Fibroblast of peridontal ligament (primary cell): ENCODE measurements at regions not wholly inside any gene's neighbourhood (a gene's known extent, or its start where the extent isn't known, plus 50 kb on each side); places are given as distances from the start of the nearest gene placed in this dataset.
"Not testable (repeated sequence)": the region's sequence is repeated elsewhere in the genome, so short reads cannot be mapped to it uniquely, and the experiment has no call there.

Experiments used
- DNase-seq: peaks from one replicate; pipeline ENCODE4 v3.0.0-alpha.2; 2010; ENCODE audit errors: extremely low read depth

DNA sequence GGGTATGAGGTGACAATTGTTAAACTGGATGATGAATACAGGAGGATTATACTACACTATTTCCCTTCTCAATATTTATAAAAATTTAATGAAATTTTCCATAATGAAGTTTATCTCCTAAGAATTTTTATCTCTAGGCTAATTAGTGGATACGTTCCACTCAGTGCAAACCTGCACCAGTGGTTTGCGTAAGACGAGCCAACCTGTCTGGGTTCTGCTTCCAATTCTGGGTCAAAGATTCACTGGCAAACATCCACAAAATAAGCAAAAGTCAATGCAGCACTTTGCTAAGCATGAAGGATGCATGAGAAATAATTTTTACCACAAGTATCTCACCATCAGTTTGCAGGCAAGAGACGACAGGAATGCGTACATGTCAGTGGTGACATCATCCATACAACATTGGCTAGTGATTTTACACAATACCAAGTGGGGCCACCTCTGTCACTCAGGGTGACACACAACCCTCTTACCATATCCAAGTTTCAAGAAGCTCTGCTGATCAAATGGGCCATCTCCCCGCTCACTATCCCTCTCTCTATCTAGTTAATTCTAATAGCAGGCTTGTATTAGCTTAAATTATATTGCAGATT, 51.7 kb downstream of the FAM50B start:
- no peak for DNase-seq

GRCh38 chr6:3902871-3903648, 53.9 kb downstream of the FAM50B start:
- no peak for DNase-seq

- no peak for DNase-seq
Measured at GRCh38 chr6:3904518-3904917, 55.3 kb downstream of the FAM50B start.

GRCh38 chr6:3905945-3906845, 57.0 kb downstream of the FAM50B start:
- no peak for DNase-seq

- DNase-seq = no peak
Measured at GRCh38 chr6:3906846-3907151, 57.6 kb downstream of the FAM50B start.

GRCh38 chr6:3908223-3908622, 59.0 kb downstream of the FAM50B start:
- DNase-seq = no peak

- no peak for DNase-seq
Measured at GRCh38 chr6:3908961-3909360, 59.8 kb downstream of the FAM50B start.

DNA sequence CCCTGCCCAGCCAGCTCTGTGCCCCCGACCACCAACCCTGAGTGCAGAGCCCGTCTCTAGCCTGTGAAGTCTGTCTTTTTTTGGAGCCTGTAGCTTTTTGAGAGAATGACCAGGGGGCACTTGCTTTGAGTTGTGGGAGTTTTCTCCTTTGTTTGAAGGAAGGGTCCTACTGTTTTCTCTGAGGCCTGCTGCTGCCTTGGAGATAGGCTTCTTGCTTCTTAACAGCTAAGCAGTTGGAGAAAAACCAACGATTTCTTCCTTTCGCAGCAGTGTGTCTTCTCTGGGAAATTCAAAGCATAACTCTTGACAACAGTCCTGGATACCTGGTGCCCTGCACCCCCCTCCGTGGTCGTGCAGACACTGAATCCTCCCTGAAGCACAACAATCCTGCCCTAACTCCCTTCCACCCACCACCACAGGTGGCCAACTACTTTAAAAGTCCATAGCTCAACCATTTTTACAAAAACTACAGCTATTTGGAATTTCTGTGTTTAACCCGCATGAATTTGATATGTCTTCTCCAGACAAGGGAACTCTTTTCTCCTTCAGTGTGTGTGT, 61.0 kb downstream of the FAM50B start:
- DNase-seq = no peak

DNA sequence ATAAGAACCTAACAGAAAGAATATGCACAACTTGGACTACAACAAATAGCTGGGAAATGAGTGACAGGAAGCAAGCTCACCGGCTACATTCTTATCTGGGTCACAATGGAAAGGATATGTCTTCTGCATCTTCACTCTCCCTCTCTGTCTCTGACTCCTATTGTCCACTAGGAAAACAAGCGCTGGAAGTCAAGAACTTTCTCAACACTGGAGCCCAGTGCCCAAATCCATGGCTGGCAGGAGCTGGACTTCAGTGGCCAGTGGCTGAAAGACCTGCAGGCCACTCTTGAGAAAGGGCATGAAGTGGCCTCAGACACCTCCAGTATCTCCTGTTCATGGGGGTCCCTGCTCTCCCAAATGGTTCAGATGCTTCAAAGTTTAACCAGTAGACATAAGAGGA, 62.0 kb downstream of the FAM50B start:
- no peak for DNase-seq

- DNase-seq = peak; percentile 55
Measured at GRCh38 chr6:3911614-3912336, 62.6 kb downstream of the FAM50B start.

DNA sequence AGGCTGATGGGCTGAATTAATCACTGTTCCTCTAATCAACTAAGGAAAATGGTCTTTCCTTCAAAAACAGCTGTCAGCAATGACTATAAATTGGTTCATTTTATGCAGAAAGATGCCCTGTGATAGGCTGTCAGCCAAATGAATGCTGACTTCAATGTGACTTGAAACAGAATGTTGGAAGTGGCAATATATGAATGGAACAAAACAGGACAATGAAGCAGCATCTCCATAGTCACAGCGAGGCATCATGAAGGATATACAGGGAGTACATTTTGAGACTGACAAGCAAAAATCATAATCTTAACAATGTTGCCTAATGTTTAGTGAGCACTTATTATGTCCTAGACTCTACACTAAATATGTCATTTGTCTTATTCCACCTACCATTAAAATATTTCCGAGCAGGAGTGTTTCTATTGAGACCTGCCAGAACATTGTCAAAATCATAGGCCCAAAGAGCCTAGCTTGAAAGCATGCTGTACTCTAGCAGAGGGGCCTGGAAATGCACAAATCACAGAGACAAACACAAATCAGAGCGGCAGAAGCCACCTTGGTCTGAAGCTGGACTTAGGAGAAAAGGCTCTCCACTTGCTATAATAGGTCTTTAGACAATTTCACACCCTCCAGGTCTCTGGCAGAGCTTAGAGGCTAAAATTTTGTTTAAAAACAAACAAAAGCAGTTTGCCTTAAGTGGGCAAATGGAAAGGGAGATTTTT, 63.3 kb downstream of the FAM50B start:
- no peak for DNase-seq

DNA sequence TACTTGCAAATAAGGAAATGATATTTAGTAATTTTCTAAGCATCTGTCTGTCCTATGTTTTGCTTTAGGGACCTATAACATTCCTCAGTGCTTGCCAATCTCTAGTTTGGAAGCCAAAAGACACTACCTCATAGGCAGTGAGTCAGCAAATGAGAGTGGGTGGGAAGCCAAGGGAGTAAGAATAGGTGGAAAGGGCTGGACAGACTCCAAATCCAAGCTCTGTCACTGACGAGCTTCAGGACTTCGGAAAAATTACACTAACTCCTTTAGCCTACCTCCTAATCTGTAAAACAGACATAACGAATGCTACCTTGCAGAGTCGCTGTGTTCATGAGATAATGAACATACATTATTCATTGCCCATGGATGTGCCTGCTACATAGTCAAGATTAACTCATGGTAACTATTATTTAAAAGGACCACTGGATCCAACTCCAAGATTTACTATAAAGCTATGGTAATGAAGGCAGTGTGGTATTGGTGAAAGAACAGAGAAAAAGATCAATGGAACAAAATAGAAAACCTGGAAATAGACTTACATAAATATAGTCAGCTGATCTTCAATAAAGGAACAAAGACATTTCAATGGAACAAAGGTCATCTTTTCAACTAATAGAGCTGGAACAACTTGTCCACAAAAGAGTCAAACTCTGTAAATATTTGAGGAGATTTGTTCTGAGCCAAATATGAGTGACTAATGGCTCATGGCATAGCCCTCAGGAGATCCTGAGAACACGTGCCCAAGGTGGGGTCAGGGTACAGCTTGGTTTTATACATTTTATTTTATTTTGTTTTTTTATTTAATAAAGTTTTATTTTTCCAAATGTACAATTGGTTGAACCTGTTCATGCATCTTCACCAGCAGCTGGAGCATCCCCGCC, 64.1 kb downstream of the FAM50B start:
- peak; percentile 92 for DNase-seq

GRCh38 chr6:3913958-3914337, 64.8 kb downstream of the FAM50B start:
- DNase-seq = no peak

DNA sequence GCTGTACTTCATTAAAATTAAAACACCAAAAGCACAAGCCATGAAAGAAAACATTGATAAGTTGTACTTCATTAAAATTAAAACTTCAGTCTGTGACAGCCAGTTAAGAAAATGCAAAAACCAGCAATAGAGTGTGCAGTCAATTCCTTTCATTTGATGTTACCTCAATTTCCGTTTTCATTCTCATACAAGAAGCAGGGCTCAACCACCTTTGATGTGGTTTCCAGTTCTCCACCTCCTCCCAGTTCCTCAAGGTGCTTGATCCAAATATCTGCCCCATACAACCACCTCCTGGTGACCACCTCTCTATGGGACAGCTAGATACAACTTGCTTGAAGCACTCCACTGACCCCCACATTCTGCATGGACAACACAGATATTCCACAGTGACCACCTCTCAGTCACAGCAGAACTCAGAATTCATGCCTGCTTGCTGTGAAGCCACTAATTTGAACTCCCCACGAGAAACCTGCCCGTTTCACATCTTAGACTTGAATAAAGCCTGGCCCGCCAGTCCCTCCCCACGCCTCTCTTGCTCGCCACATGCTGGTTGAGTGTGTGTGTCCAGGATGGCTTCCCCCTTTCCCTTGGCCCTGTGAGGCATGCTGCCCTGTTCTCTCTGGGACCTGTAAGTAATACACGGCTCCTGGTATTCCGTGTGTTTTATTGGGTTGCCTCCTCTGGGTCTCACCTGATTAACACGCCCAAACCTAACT, 66.1 kb downstream of the FAM50B start:
- DNase-seq = no peak

DNA sequence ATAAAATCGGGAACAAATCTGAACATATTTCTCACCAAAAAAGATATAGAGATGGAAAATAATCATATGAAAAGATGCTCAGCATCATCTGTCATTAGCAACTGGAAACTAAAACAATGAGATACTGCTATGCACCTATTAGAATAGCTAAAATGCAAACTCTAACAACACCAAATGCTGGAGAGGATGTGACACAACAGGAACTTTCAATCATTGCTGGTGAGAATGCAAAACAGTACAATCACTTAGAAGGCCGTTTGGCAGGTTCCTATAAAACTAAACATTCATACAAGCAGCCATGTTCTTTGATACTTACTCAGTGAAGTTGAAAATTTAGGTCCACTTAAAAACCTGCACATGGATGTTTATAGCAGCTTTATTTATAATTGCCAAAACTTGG, 67.0 kb downstream of the FAM50B start:
- no peak for DNase-seq

DNA sequence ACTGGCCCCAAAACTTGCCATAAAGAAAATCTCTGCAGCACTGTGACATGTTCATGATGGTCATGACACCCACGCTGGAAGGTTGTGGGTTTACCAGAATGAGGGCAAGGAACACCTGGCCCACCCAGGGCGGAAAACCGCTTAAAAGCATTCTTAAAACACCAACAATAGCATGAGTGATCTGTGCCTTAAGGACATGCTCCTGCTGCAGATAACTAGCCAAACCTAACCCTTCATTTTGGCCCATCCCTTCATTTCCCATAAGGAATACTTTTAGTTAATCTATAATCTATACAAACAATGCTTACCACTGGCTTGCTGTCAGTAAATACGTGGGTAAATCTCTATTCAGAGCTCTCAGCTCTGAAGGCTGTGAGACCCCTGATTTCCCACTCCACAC, 67.6 kb downstream of the FAM50B start:
- DNase-seq = not testable (repeated sequence)

- no peak for DNase-seq
Measured at GRCh38 chr6:3918469-3918868, 69.3 kb downstream of the FAM50B start.

DNA sequence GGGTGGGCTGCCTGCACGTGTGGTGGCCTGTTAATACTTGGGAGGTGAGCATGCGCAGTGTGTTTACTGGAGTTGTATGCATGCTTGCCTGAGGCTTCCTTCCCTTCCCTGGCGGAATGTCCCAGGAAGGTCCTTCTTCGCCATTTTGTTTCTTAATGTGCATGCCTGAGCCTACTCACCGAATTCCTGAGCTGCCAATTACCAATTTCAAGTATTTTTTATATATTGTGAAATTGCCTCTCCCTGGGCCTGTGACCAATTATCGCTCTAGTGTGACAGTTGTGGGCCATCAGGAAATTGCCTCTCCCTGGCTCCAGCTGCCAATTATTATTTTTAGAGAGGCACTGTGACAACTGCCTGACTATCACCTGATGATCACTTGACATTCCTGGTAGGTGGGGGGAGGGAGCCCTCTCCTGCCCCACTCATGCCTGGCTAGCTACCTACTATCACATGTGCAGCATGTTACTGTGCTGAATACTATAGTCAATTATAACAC, 70.0 kb downstream of the FAM50B start:
- DNase-seq = peak; percentile 85

DNA sequence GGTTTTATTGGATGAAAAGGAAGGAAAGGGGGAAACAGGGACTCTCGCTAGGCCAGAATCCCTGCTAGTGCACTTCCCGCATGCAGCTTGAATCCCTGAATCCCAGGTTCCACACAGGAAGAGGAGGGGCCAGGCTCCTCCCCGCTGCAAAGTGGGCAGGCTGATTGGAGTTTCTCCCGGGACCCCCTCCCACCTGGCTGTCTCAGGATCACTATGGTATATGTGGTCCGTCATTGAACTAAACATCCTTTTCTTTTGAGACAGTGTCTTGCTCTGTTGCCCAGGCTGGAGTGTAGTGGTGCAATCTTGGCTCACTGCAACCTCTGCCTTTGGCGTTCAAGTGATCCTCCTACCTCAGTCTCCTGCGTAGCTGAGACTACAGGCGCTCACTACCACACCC, 70.7 kb downstream of the FAM50B start:
- DNase-seq = no peak
